ENCODE measurements at regions not wholly inside any gene's neighbourhood (a gene's known extent, or its start where the extent isn't known, plus 50 kb on each side); places are given as distances from the start of the nearest gene placed in this dataset.

DNA sequence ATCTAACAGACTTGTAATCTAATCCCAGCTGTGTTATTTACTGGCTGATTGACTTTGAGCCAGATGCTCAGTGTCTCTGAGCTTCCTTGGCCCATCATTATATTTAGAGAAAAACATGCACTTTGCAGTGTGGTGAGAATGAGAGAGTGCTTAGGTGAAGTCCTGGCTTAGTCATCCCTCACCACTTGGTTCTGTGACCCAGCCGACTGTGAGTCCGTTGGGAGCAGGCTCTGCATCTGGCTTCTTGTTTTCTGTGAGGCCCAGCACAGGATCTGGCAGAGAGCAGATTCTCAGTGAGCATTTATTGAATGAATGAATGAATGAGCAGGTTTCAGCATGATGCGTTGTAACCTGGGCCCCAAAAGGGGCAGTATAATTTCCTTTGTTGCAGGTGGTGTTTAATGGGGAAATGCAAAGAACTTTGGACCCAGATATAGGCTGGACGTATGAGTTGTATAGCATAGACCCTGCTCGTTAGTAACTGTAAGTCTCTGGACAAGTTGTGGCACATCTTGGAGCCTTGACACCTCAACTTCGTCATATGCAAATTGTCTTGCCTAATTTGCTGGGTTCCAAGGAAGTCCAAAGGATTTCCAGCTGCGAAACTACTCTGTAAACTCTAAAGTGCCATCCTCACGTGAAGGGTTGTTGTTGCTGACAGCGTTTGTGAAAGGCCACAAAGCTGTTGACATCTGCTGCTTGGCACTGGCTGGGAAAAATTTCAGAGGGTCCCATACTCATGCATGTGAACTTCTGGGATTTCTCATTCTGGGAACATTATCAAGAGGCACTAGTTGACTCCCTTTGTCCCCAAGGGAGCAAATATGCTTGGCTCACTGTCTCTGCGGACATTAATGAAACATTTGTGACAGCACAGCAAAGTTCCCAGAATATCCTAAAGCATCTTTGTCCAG lies 138.8 kb upstream of the USP24 start:
- Histone ChIP-seq H2BK15ac (ENCODE audit: low read length) (no peak overlapping the region), H3K79me1 (ENCODE audit: low read depth, low read length) (no peaks in the 10 kb centered on the region), H4K91ac (replicated peaks; ENCODE audit: insufficient read length, low read length) (no peak overlapping the region), H3K36me3 (ENCODE audit: control insufficient read depth in 2 of 4, insufficient read depth in 4 of 4, low read length in 3 of 4) (no peaks in the 10 kb centered on the region), H2AK5ac (ENCODE audit: low read depth, low read length) (no peak overlapping the region), H2BK20ac (ENCODE audit: low read length) (no peak overlapping the region), H3K4me3 (ENCODE audit: extremely low read depth in 1 of 4, insufficient read depth in 2 of 4, low read depth in 3 of 4, low read length in 4 of 4) (no peak overlapping the region), H3K4ac (replicated peaks; ENCODE audit: insufficient read length, low read depth, low read length) (no peak overlapping the region), H2AFZ (ENCODE audit: low read length) (no peak overlapping the region), H3K14ac (ENCODE audit: insufficient read length) (no peak overlapping the region), H3K9ac (replicated peaks in 1 of 4; ENCODE audit: extremely low read depth in 1 of 4, low read depth in 3 of 4, low read length in 3 of 4) (no peak overlapping the region), H3K4me2 (ENCODE audit: insufficient read depth in 1 of 2, low read depth in 2 of 2, low read length in 2 of 2) (no peak overlapping the region), H2BK120ac (replicated peaks; ENCODE audit: low read depth, low read length) (no peak overlapping the region), H3K23ac (ENCODE audit: insufficient read length) (no peak overlapping the region), H3K56ac (replicated peaks; ENCODE audit: insufficient read length, low read depth, low read length) (no peak overlapping the region), H4K5ac (ENCODE audit: insufficient read length, low read depth, low read length) (no peak overlapping the region), H2BK5ac (ENCODE audit: low read depth, low read length) (no peak overlapping the region), H3K79me2 (ENCODE audit: control insufficient read depth in 1 of 2, insufficient read depth in 2 of 2, low read length in 2 of 2) (no peaks in the 10 kb centered on the region), H3K23me2 (ENCODE audit: low read depth, low read length) (no peaks in the 10 kb centered on the region), H2BK12ac (ENCODE audit: low read depth, low read length) (no peak overlapping the region), H3K9me3 (ENCODE audit: insufficient read depth in 2 of 2, low read depth in 1 of 2, low read length in 1 of 2) (no peaks in the 10 kb centered on the region), H3K4me1 (replicated peaks in 1 of 4; ENCODE audit: control insufficient read depth in 3 of 4, insufficient read depth in 4 of 4, low read length in 3 of 4) (no peaks in the 10 kb centered on the region), H3K18ac (ENCODE audit: extremely low read depth, low read length) (no peak overlapping the region), H3K27ac (ENCODE audit: low read depth, low read length) (no peak overlapping the region), H4K20me1 (replicated peaks in 1 of 2; ENCODE audit: control insufficient read depth in 1 of 2, insufficient read depth in 2 of 2, low read length in 2 of 2) (no peaks in the 10 kb centered on the region), H4K8ac (ENCODE audit: extremely low read depth, insufficient read depth, low read length) (no peak overlapping the region), H3K27me3 (replicated peaks in 1 of 4; ENCODE audit: control insufficient read depth in 3 of 4, extremely low read depth in 1 of 4, insufficient read depth in 3 of 4, low read length in 3 of 4) (no peaks in the 10 kb centered on the region)
- CTCF ChIA-PET (ENCODE audit: partially characterized antibody), result interaction anchor here (1.0 to 4.9 kb wide), 2 partner anchors 14 to 22 kb away, joined by 4 to 21 read pairs; no protein-coding TSS in a partner anchor
- 88% methylated on average over 10 of the region's 10 CpGs; no CpG with 5 or more reads in 1 of the 2 experiments for WGBS, 2 experiments (ENCODE audit: extremely low coverage in 1 of 2, insufficient coverage in 1 of 2, insufficient read length in 1 of 2, insufficient replicate concordance in 2 of 2, low coverage in 1 of 2, low lambda C conversion rate in 2 of 2, missing lambda C conversion rate in 1 of 2)
- FAIRE-seq, result no peak
- DNase-seq (ENCODE audit: low read depth in 1 of 2, low spot score in 2 of 2), result no peak
- POLR2A ChIA-PET (ENCODE audit: partially characterized antibody), result no interaction called here
- TF ChIP-seq SIX5 (IDR thresholded peaks at IDR 0.05; ENCODE audit: low read depth, low read length), result no peak
- no peak for TF ChIP-seq ATF2 (IDR thresholded peaks at IDR 0.05; ENCODE audit: low read length)
- no peak for TF ChIP-seq JUND (IDR thresholded peaks at IDR 0.05; ENCODE audit: low read length)
- TF ChIP-seq HDAC6 (IDR thresholded peaks at IDR 0.05; ENCODE audit: low read depth, low read length), result no peak
